GM23338 (cell line): ENCODE measurements at regions not wholly inside any gene's neighbourhood (a gene's known extent, or its start where the extent isn't known, plus 50 kb on each side); places are given as distances from the start of the nearest gene placed in this dataset.

Experiments used
- ATAC-seq: fragments of 200-7000 bp; cut with Tn5 transposase; 3 replicates; pipeline ENCODE4 v1.9.1; 2020
- DNase-seq: peaks from one replicate; pipeline ENCODE4 v3.0.0-alpha.2; 2015; ENCODE audit warnings: low spot score
- H2AFZ ChIP-seq: fragments of 200-600 bp; sonication (generic); 2 replicates; pipeline ENCODE4 v1.8.0; 2016; ENCODE audit warnings: antibody characterized with exemption, mild to moderate bottlenecking, moderate library complexity
- H3F3A ChIP-seq: fragments of 200-600 bp; sonication (generic); replicated peaks from 2 replicates; pipeline ENCODE4 v1.8.0; 2017; ENCODE audit warnings: antibody characterized with exemption, mixed run types, low read depth
- H3K27ac ChIP-seq: fragments of 200-600 bp; sonication (generic); 2 replicates; pipeline ENCODE4 v1.6.1; 2016; ENCODE audit warnings: low read depth
- H3K27me3 ChIP-seq: fragments of 200-600 bp; sonication (generic); 2 replicates; pipeline ENCODE4 v1.8.0; 2016; ENCODE audit warnings: mild to moderate bottlenecking, mixed run types, moderate library complexity; ENCODE audit not compliant: insufficient read depth
- H3K36me3 ChIP-seq: fragments of 200-600 bp; sonication (generic); 2 replicates; pipeline ENCODE4 v1.8.0; 2016; ENCODE audit warnings: mild to moderate bottlenecking; ENCODE audit not compliant: insufficient read depth
- H3K4me1 ChIP-seq: fragments of 200-600 bp; sonication (generic); 2 replicates; pipeline ENCODE4 v1.8.0; 2016; ENCODE audit warnings: mild to moderate bottlenecking, moderate library complexity; ENCODE audit not compliant: insufficient read depth
- H3K4me2 ChIP-seq: fragments of 200-600 bp; sonication (generic); 2 replicates; pipeline ENCODE4 v1.7.1; 2017; ENCODE audit warnings: mixed run types
- H3K4me3 ChIP-seq: fragments of 200-600 bp; sonication (generic); 2 replicates; pipeline ENCODE4 v1.6.1; 2016; ENCODE audit warnings: mixed run types
- H3K79me2 ChIP-seq: fragments of 200-600 bp; sonication (generic); replicated peaks from 2 replicates; pipeline ENCODE4 v1.8.0; 2017; ENCODE audit warnings: mild to moderate bottlenecking; ENCODE audit not compliant: insufficient read depth
- H3K9me2 ChIP-seq: fragments of 200-600 bp; sonication (generic); 2 replicates; pipeline ENCODE4 v1.8.0; 2017; ENCODE audit not compliant: insufficient read depth
- H4K20me1 ChIP-seq: fragments of 200-600 bp; sonication (generic); replicated peaks from 2 replicates; pipeline ENCODE4 v1.8.0; 2017; ENCODE audit warnings: mild to moderate bottlenecking; ENCODE audit not compliant: insufficient read depth
- H3K27ac Mint-ChIP-seq: 2 replicates; pipeline ENCODE4 v1.8.0; 2020; ENCODE audit warnings: inconsistent platforms, mild to moderate bottlenecking, moderate library complexity, mixed read lengths
- H3K27me3 Mint-ChIP-seq: 3 replicates; pipeline ENCODE4 v1.8.0; 2022; ENCODE audit warnings: low read depth, mild to moderate bottlenecking, moderate library complexity, mixed read lengths, inconsistent platforms; ENCODE audit not compliant: insufficient read depth, poor library complexity
- H3K36me3 Mint-ChIP-seq: 3 replicates; pipeline ENCODE4 v1.8.0; 2021; ENCODE audit warnings: low read depth, mild to moderate bottlenecking, inconsistent platforms, moderate library complexity, mixed read lengths
- H3K4me1 Mint-ChIP-seq: 3 replicates; pipeline ENCODE4 v1.8.0; 2020; ENCODE audit warnings: mild to moderate bottlenecking, inconsistent platforms, mixed read lengths
- H3K4me3 Mint-ChIP-seq: 3 replicates; pipeline ENCODE4 v1.8.0; 2021; ENCODE audit warnings: moderate library complexity, mild to moderate bottlenecking, inconsistent platforms, mixed read lengths
- H3K9me3 Mint-ChIP-seq: 3 replicates; pipeline ENCODE4 v1.8.0; 2020; ENCODE audit warnings: moderate library complexity, mild to moderate bottlenecking, inconsistent platforms, mixed read lengths
- CREB1 ChIP-seq: fragments of 250-450 bp; sonication (Bioruptor Pico); IDR thresholded peaks from 2 replicates; pipeline ENCODE4 v1.5.0; 2020; ENCODE audit warnings: low read depth, mild to moderate bottlenecking, moderate library complexity
- ETS1 ChIP-seq: IDR thresholded peaks from 2 replicates; pipeline ENCODE4 v1.6.1; 2016; ENCODE audit warnings: antibody characterized with exemption
- EZH2phosphoT487 ChIP-seq: fragments of 200-600 bp; sonication (generic); IDR thresholded peaks from one replicate; pipeline ENCODE4 v1.8.1; 2018; ENCODE audit warnings: antibody characterized with exemption; ENCODE audit not compliant: unreplicated experiment
- JUNB ChIP-seq: IDR thresholded peaks from one replicate; pipeline ENCODE4 v1.6.1; 2016; ENCODE audit warnings: antibody characterized with exemption; ENCODE audit not compliant: unreplicated experiment
- NANOG ChIP-seq: IDR thresholded peaks from 2 replicates; pipeline ENCODE4 v1.6.1; 2016; ENCODE audit warnings: antibody characterized with exemption, borderline replicate concordance
- POLR2AphosphoS5 ChIP-seq: IDR thresholded peaks from 2 replicates; pipeline ENCODE4 v1.6.1; 2016; ENCODE audit warnings: antibody characterized with exemption, low read depth
- STAT1 ChIP-seq: IDR thresholded peaks from one replicate; pipeline ENCODE4 v1.6.1; 2016; ENCODE audit warnings: antibody characterized with exemption; ENCODE audit not compliant: unreplicated experiment
- ZNF114 ChIP-seq: fragments of 250-450 bp; sonication (Bioruptor Pico); IDR thresholded peaks from 2 replicates; pipeline ENCODE4 v1.5.0; 2020; ENCODE audit warnings: mild to moderate bottlenecking, moderate library complexity
- TF ChIP-seq, protein P1 (sequence below): IDR thresholded peaks from one replicate; pipeline ENCODE4 v1.6.1; 2018; ENCODE audit warnings: antibody characterized with exemption; ENCODE audit not compliant: unreplicated experiment
- TF ChIP-seq, protein P2 (sequence below), 2 experiments: fragments of 200-600 bp in 1 of 2; sonication (generic) in 1 of 2; conservative IDR thresholded peaks; 2 replicates each; pipeline versions ENCODE4 v1.5.1 to v1.6.1; 2016 to 2017; ENCODE audit warnings: antibody characterized with exemption in 2 of 2, low read depth in 2 of 2, mild to moderate bottlenecking in 2 of 2, moderate library complexity in 1 of 2

DNA sequence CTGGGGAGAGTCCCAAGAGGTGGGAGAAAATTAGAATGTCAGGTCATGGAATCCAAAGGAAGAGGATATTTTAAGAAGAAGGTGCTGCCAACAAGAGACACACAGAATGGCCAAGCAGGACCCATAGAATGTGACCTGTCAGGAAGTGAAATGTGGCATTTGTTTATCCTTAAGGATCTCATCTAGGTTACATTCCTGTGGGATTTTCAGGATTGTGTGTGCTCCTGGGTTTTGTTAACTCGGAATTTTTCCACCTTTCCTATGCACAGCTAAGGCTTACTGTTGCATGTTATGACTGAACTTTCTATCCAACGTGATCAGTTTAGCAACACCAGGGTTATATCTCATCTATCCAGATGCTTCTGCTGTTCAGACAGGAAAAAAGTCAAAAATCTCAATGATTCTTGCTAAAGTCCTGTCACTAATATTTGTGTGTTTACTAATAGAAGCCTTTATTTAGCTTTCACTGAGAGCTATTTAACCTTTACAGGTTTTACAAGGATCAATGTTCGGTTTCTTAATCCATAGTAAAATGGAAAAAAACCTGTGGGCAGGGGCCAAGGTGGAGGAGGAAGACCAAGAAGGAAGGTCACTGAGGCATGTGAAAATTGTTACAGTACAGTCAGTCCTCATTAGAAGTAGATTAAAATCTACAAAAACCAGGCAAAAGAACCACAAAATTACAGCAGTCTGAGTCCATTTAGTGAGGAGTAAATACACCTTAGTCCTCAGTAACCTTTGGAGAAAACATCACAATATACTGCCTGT, 437.8 kb upstream of the NPVF start (continued):
- no peak for TF ChIP-seq ETS1
- TF ChIP-seq NANOG, result no peak
- TF ChIP-seq, protein P1, sequence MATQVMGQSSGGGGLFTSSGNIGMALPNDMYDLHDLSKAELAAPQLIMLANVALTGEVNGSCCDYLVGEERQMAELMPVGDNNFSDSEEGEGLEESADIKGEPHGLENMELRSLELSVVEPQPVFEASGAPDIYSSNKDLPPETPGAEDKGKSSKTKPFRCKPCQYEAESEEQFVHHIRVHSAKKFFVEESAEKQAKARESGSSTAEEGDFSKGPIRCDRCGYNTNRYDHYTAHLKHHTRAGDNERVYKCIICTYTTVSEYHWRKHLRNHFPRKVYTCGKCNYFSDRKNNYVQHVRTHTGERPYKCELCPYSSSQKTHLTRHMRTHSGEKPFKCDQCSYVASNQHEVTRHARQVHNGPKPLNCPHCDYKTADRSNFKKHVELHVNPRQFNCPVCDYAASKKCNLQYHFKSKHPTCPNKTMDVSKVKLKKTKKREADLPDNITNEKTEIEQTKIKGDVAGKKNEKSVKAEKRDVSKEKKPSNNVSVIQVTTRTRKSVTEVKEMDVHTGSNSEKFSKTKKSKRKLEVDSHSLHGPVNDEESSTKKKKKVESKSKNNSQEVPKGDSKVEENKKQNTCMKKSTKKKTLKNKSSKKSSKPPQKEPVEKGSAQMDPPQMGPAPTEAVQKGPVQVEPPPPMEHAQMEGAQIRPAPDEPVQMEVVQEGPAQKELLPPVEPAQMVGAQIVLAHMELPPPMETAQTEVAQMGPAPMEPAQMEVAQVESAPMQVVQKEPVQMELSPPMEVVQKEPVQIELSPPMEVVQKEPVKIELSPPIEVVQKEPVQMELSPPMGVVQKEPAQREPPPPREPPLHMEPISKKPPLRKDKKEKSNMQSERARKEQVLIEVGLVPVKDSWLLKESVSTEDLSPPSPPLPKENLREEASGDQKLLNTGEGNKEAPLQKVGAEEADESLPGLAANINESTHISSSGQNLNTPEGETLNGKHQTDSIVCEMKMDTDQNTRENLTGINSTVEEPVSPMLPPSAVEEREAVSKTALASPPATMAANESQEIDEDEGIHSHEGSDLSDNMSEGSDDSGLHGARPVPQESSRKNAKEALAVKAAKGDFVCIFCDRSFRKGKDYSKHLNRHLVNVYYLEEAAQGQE, result no peak
- TF ChIP-seq, protein P2, sequence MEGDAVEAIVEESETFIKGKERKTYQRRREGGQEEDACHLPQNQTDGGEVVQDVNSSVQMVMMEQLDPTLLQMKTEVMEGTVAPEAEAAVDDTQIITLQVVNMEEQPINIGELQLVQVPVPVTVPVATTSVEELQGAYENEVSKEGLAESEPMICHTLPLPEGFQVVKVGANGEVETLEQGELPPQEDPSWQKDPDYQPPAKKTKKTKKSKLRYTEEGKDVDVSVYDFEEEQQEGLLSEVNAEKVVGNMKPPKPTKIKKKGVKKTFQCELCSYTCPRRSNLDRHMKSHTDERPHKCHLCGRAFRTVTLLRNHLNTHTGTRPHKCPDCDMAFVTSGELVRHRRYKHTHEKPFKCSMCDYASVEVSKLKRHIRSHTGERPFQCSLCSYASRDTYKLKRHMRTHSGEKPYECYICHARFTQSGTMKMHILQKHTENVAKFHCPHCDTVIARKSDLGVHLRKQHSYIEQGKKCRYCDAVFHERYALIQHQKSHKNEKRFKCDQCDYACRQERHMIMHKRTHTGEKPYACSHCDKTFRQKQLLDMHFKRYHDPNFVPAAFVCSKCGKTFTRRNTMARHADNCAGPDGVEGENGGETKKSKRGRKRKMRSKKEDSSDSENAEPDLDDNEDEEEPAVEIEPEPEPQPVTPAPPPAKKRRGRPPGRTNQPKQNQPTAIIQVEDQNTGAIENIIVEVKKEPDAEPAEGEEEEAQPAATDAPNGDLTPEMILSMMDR (conservative IDR thresholded peaks at IDR 0.05; ENCODE audit: low read depth in 2 of 2), result no peak
- TF ChIP-seq ZNF114 (CRISPR knock-in tag), result no peak
- TF ChIP-seq STAT1, result no peak
- no peak for TF ChIP-seq POLR2AphosphoS5
- TF ChIP-seq EZH2phosphoT487, result no peak
- no peak for TF ChIP-seq JUNB
- TF ChIP-seq CREB1 (CRISPR knock-in tag), result no peak

DNA sequence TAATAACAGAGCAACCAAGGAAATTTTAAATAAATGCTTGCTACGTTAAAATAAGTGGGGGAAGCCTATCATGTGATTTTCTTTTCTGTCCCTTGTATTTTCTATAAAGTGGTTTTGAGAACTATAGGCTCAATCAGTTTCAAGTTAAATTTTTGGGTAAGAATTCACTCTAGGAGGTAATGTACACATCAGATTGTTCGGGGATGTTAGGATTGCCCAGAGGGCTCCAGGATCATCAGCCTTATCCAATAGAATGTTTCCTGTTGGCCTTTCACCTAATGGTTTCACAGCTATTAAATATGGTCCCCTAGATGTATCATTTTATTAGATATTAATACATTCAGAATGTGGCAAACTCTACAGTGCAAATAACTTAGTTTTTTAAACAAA, 438.4 kb upstream of the NPVF start:
- Mint-ChIP-seq H3K27ac (no peak overlapping the region), H3K27me3 (peaks cover 6% of the 10 kb centered on the region), H3K4me3 (no peak overlapping the region), H3K4me1 (peaks cover 17% of the 10 kb centered on the region), H3K9me3 (no peaks in the 10 kb centered on the region), H3K36me3 (no peaks in the 10 kb centered on the region)
- no peak for TF ChIP-seq CREB1 (CRISPR knock-in tag)
- no peak for TF ChIP-seq JUNB
- Histone ChIP-seq H3K4me3 (no peak overlapping the region), H3K9me2 (no peaks in the 10 kb centered on the region), H3K27me3 (no peaks in the 10 kb centered on the region), H2AFZ (no peak overlapping the region), H4K20me1 (no peaks in the 10 kb centered on the region), H3K4me1 (no peaks in the 10 kb centered on the region), H3K79me2 (no peaks in the 10 kb centered on the region), H3K36me3 (no peaks in the 10 kb centered on the region), H3F3A (no peaks in the 10 kb centered on the region), H3K27ac (no peak overlapping the region), H3K4me2 (no peak overlapping the region)
- ATAC-seq, result no peak
- no peak for DNase-seq
